Daoy (cell line): ENCODE measurements at regions not wholly inside any gene's neighbourhood (a gene's known extent, or its start where the extent isn't known, plus 50 kb on each side); places are given as distances from the start of the nearest gene placed in this dataset.
"Not testable (repeated sequence)": the region's sequence is repeated elsewhere in the genome, so short reads cannot be mapped to it uniquely, and the experiment has no call there.

Source experiments
- DNase-seq: peaks from one replicate; pipeline ENCODE4 v3.0.0-alpha.2; 2015; ENCODE audit warnings: low read depth

DNA sequence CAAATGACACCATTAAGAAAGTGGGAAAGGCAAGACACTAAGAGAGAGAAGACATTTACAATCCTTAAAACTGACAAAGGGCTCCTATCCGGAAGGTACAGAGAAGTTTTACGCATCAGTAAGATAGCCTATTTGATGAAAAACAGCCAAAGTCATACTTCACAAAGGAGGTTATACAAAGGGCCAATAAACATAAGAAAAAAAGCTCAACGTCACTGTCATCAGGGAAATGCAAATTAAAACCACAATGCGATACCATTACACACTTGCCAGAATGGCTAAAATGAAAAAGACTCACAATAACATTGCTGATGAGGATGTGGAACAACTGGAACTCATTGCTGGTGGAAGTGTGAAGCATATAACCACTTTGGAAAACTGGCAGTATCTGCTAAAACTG is 168.6 kb upstream of the FAR2 start:
- no peak for DNase-seq

- no peak for DNase-seq
These were observed 161.3 kb upstream of the FAR2 start for GRCh38 chr12:28987538-28988324.

- no peak for DNase-seq
These were observed 160.8 kb upstream of the FAR2 start for GRCh38 chr12:28988325-28988704.

DNA sequence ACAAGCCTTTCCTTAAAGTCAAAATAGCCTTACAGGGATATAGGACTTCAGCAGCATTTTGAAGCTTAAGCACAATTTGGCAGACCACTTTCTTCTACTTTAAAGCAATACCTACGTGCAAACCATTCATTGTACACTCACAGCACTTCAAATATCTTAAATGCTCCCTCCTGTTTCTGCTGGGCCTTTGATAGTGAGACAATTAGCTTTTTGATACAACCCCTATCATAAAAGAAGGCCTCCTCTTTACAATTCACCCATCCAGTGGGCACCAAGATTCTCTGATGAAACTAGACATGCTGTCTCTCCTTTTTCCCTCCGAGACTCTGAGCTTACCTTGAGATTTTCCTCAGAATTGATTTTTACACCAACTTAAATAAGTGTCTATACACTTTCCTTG is 157.5 kb upstream of the FAR2 start:
- no peak for DNase-seq

- DNase-seq, result no peak
These were observed 155.4 kb upstream of the FAR2 start for GRCh38 chr12:28993720-28994119.

- no peak for DNase-seq
These were observed 154.8 kb upstream of the FAR2 start for GRCh38 chr12:28994179-28994715.

DNA sequence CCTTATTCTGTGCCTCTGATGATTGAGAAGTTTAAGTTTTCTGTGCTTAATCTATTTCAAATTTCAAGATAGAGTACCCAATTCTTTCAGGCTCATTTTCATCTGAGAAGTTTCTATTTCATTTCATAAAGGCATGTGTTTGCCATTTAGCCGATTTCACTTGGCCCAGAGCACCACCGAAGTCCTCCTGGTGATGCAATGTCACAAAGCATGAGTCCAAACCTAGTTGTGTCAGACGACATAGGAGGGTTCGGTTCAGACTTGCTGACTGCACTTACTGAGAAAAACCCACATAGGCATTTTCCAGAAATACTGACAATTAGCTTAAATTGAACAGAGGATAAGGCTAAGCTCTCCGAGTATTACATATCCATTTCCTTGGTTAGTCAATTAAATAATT is 152.4 kb upstream of the FAR2 start:
- no peak for DNase-seq

- DNase-seq, result no peak
These were observed 150.4 kb upstream of the FAR2 start for GRCh38 chr12:28998662-28999120.

DNA sequence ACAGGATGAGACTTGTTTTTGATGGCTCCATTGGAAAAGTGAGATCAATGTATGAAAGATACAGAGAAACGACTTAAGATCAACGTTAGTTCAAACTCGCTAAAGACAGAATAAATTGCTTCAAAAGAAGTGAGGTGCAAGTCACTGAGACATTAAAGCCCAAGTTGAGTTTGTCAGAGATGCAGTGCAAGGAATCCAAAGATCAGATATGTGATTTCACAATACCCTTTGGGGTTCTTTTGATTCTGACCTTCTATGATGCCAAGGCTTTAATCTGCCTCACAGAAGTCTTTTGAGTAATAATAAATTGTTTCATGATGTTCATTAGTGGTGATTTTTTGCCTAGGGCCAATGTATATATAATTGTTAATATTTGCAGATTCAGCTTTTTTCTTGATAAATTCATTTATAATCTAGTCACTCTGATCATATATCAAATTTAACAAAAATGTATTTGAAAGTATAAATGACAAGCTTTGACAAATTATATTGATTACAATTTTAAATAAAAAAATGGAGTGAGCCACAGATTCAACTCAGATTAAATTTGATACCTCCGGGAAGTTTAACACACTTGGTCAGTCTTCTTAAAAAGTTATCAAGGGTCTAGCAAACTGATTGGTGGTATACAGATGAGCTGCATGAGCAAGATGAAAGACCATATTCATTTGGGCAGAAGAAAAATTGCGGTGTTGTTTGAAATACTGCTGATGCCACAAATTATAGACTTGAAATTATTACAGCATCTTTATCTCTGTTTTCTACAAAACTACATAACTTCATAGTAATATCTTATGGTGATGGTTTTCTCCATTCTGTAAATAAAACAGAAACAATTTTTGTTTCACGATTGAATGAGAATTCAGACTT is 144.8 kb upstream of the FAR2 start:
- no peak for DNase-seq

GRCh38 chr12:29004936-29005304 is 144.2 kb upstream of the FAR2 start:
- no peak for DNase-seq

DNA sequence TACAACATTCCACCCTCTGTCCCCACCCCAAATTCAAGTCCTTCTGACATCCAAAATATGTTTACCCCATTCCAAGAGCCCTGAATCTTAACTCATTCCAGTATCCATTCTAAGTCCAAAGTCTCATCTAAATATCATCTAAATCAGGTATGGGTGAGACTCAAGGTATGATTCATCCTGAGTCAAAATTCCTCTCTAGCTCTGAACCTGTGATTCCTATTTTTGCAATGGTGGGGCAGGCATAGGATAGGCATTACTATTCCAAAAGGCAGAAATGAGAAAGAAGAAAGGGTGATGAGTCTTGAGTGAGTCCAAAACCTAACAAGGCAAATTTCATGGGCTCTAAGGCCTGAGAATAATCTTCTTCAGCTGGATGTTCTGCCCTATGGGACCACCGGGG is 140.3 kb upstream of the FAR2 start:
- no peak for DNase-seq

DNA sequence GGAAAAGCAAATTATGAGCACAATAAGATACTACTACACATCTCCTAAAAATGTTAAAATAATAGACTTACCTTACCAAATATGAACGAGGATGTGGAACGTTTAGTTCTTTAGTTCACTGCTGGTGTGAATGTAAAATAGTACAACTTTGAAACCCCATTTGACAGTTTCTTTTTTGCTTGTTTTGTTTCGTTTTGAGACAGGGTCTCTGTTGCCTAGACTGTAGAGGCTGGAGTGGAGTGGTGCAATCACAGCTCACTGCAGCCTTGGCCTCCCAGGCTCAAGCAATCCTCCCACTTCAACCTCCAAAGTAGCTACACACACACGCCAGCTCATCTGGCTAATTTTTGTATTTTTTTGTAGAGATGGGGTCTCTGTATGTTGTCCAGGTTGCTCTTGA is 136.4 kb upstream of the FAR2 start:
- DNase-seq, result no peak

DNA sequence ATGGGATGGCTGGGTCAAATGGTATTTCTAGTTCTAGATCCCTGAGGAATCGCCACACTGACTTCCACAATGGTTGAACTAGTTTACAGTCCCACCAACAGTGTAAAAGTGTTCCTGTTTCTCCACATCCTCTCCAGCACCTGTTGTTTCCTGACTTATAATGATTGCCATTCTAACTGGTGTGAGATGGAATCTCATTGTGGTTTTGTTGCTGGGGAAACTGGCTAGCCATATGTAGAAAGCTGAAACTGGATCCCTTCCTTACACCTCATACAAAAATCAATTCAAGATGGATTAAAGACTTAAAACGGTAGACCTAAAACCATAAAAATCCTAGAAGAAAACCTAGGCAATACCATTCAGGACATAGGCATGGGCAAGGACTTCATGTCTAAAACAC is 131.5 kb upstream of the FAR2 start:
- not testable (repeated sequence) for DNase-seq

DNA sequence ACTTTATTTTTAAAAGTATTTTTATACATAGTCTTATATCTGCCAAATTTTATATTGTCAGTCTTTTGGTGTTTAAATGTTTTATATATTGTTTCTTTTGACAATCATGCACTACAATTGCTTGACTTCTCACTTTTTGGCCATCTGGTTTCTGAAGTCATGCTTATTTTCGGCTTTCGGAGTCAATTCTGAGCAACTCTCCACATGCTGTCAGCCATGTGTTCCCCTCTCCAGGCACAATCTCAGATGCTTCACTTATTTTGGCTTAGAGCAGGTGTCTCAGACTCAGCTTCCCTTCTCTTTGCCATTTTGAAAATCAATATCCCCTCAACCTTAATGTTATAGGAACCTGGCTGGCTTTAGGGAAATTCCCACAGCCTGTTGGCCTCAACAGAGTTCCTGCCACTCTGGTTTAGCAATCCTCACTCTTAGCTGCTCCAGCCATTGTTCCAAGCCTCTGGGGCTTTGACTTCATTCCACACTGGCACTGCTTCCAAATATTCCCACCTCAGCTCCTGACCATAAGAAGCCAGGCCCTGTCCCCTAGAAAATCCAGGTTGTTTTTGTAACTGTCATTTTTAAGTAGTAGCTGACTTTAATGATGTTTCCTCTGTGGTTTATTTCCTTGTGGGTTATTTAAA is 125.5 kb upstream of the FAR2 start:
- no peak for DNase-seq

DNA sequence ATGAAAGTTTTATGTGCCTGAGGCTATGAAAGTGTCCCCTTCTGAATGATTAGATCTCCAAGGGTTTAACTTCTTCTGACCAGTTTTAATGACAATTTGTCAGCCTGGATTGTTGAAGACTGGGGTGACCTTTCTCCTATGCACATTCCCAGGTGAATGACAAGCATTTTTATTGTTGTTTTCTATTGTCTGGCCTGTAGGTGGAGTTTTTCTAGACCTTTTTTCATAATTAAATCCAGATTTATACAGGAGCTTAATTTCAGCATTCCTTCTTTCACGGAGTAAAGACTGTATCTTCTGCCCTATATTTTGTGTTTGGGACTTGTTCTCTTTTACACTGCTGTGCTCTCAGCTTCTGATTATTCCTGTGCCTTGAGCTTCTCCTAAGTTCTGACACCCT is 125.0 kb upstream of the FAR2 start:
- DNase-seq, result no peak

- no peak for DNase-seq
These were observed 123.1 kb upstream of the FAR2 start for GRCh38 chr12:29025937-29026336.

- no peak for DNase-seq
These were observed 122.7 kb upstream of the FAR2 start for GRCh38 chr12:29026419-29026818.

DNA sequence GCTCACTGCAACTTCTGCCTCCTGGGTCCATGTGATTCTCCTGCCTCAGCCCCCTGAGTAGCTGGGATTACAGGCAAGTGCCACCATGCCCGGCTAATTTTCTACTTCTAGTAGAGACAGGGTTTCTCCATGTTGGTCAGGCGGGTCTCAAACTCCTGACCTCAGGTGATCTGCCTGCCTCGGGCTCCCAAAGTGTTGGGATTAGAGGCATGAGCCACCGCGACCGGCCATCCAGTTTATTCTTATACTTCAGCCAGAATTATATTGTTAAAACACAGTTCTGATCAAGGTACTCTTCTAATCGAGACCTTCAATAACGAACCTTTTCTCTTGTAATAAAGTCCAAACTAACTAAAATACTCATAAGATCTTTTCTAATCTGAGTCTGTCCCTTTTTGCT is 119.6 kb upstream of the FAR2 start:
- DNase-seq, result not testable (repeated sequence)

GRCh38 chr12:29030006-29030405 is 119.1 kb upstream of the FAR2 start:
- no peak for DNase-seq

DNA sequence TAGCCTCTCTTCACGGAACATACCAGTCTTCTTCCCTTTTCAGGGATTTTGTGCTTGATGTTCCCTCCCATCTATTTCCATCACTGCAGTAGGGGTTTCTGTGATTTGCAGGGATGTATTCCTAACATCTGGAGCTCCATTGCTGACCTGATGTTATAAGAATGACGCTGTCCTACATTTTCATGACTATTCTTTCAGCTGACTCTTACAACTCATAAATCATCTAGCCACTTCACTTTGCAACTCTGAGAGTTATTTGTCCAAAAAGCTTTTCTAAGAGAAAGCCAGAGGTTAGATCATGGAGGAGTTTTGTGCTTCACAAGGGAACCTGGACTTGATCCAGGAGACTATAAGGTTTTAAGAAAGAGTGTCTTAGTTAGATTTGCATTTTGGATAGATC is 116.6 kb upstream of the FAR2 start:
- DNase-seq, result no peak

- DNase-seq, result no peak
These were observed 115.6 kb upstream of the FAR2 start for GRCh38 chr12:29033519-29033918.

DNA sequence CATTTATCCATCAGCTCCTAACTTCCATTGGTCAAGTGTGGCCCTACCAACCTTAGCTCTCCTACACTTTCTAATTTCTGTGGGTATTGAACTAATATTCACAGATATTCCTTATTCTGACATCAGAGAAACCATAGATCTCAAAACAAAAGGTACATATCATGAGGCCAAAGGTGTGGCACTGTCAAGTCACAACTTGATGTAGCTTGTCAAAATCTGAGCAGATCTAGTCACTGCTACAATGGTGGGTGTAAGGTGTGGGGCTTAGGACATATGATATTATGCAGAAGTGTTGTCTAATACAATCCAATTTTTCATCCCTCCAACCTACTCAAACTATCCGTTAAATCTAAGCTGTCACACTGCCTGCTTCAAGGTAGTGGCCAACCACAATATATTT is 114.0 kb upstream of the FAR2 start:
- DNase-seq, result no peak
